ENCODE measurements at regions not wholly inside any gene's neighbourhood (a gene's known extent, or its start where the extent isn't known, plus 50 kb on each side); places are given as distances from the start of the nearest gene placed in this dataset.

- no peak overlapping the region for H3K4me3 ChIP-seq
These were observed 365.2 kb downstream of the PRDM5 start for GRCh38 chr4:120557372-120557771.

More at GRCh38 chr4:120557372-120557771, 365.2 kb downstream of the PRDM5 start:
- H3K36me3 ChIP-seq (ENCODE audit: insufficient read depth) = peaks cover 2% of the 10 kb centered on the region; the same call in 1 of the 2 replicates
- no peaks in the 10 kb centered on the region for H3K9me2 ChIP-seq (ENCODE audit: insufficient read depth)
- peaks cover 12% of the 10 kb centered on the region; the same call in 2 of the 3 replicates for H3K4me1 Mint-ChIP-seq
- DNase-seq (ENCODE audit: low spot score) (no peak), ATAC-seq (no peak)
- H2AFZ ChIP-seq = no peak overlapping the region
- no peaks in the 10 kb centered on the region for H3K27me3 ChIP-seq (ENCODE audit: insufficient read depth)
- H3K9me3 Mint-ChIP-seq = peaks cover 20% of the 10 kb centered on the region
- TF ChIP-seq CTCF (conservative IDR thresholded peaks at IDR 0.05; ENCODE audit: low read depth in 2 of 2) (no peak), EZH2phosphoT487 (IDR thresholded peaks at IDR 0.05; ENCODE audit: unreplicated experiment) (no peak), ZNF462 (CRISPR knock-in tag; IDR thresholded peaks at IDR 0.05) (no peak), CREB1 (CRISPR knock-in tag; IDR thresholded peaks at IDR 0.05; ENCODE audit: low read depth) (no peak), JUNB (IDR thresholded peaks at IDR 0.05; ENCODE audit: unreplicated experiment) (no peak), ETS1 (IDR thresholded peaks at IDR 0.05) (no peak), POLR2AphosphoS5 (IDR thresholded peaks at IDR 0.05; ENCODE audit: low read depth) (no peak), STAT1 (IDR thresholded peaks at IDR 0.05; ENCODE audit: unreplicated experiment) (no peak), NANOG (IDR thresholded peaks at IDR 0.05; ENCODE audit: borderline replicate concordance) (no peak)
- no peaks in the 10 kb centered on the region for H3K4me1 ChIP-seq (ENCODE audit: insufficient read depth)
- H3K79me2 ChIP-seq (replicated peaks; ENCODE audit: insufficient read depth) = no peaks in the 10 kb centered on the region
- H3K4me3 Mint-ChIP-seq = no peak overlapping the region
- H3F3A ChIP-seq (replicated peaks; ENCODE audit: low read depth) = no peaks in the 10 kb centered on the region
- H4K20me1 ChIP-seq (replicated peaks; ENCODE audit: insufficient read depth) = no peaks in the 10 kb centered on the region
- peaks cover 5% of the 10 kb centered on the region for H3K27me3 Mint-ChIP-seq (ENCODE audit: insufficient read depth, low read depth, poor library complexity)
- H3K36me3 Mint-ChIP-seq (ENCODE audit: low read depth) = peaks cover 17% of the 10 kb centered on the region; the same call in 2 of the 3 replicates
- peak overlapping the region; percentile 74; the same call in 1 of the 2 replicates for H3K27ac Mint-ChIP-seq
- H3K27ac ChIP-seq (ENCODE audit: low read depth) = no peak overlapping the region
- no peak overlapping the region for H3K4me2 ChIP-seq
